Liver (tissue), 3 donors: ENCODE measurements at regions not wholly inside any gene's neighbourhood (a gene's known extent, or its start where the extent isn't known, plus 50 kb on each side); places are given as distances from the start of the nearest gene placed in this dataset.

Source experiments
- JUND ChIP-seq, 2 donors: IDR thresholded peaks; 2 replicates each; pipeline ENCODE4 v1.6.1; 2016; ENCODE audit warnings: antibody characterized with exemption in 2 of 2
- RAD21 ChIP-seq, 2 donors: IDR thresholded peaks; 2 replicates each; pipeline ENCODE4 v1.6.1; 2016; ENCODE audit warnings: antibody characterized with exemption in 2 of 2, mild to moderate bottlenecking in 2 of 2
- RXRA ChIP-seq, 2 donors: IDR thresholded peaks; 2 replicates each; pipeline ENCODE4 v1.6.1; 2017 to 2018; ENCODE audit warnings: antibody characterized with exemption in 2 of 2, mild to moderate bottlenecking in 1 of 2
- TAF1 ChIP-seq: conservative IDR thresholded peaks from 2 replicates; pipeline ENCODE4 v1.6.1; 2016; ENCODE audit warnings: antibody characterized with exemption, mild to moderate bottlenecking
- TF ChIP-seq, protein P1 (sequence below): fragments of 150-350 bp; IDR thresholded peaks from 2 replicates; pipeline ENCODE4 v1.5.1; 2017; ENCODE audit warnings: improper control_type of control experiment, low read depth, low read length; ENCODE audit not compliant: missing input control
- donor health status: healthy.
- donor health status: healthy.

DNA sequence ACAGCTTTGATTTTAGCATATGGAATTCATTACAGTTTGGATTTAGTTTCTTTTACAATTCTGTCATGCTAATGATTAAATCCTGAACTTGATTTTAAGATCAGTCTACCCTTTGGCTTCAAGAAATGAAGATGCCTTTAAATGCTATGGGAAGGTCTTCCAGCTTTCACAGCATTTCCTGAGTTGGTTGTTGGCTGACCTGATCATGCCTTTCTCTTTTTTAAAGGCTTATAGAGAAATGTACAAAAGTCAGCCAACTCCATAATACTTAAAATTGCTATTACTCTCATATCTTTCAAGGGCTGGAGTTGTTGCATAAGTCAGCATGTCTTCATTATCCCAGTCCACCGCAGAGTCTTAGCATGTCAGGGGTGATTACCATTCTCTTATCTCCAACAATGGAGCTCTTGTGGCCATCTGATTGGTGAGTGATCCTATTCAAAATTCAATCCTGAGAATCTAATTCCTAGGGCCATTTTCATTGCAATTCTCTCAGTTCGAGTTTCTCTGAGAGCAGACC, 123.8 kb downstream of the GMNC start:
- TF ChIP-seq, protein P1, sequence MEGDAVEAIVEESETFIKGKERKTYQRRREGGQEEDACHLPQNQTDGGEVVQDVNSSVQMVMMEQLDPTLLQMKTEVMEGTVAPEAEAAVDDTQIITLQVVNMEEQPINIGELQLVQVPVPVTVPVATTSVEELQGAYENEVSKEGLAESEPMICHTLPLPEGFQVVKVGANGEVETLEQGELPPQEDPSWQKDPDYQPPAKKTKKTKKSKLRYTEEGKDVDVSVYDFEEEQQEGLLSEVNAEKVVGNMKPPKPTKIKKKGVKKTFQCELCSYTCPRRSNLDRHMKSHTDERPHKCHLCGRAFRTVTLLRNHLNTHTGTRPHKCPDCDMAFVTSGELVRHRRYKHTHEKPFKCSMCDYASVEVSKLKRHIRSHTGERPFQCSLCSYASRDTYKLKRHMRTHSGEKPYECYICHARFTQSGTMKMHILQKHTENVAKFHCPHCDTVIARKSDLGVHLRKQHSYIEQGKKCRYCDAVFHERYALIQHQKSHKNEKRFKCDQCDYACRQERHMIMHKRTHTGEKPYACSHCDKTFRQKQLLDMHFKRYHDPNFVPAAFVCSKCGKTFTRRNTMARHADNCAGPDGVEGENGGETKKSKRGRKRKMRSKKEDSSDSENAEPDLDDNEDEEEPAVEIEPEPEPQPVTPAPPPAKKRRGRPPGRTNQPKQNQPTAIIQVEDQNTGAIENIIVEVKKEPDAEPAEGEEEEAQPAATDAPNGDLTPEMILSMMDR: no peak
- TF ChIP-seq JUND (IDR thresholded peaks at IDR 0.05) (no peak), RXRA (IDR thresholded peaks at IDR 0.05) (no peak), RAD21 (IDR thresholded peaks at IDR 0.05) (no peak), TAF1 (no peak)
